Ishikawa (cell line): ENCODE measurements at regions not wholly inside any gene's neighbourhood (a gene's known extent, or its start where the extent isn't known, plus 50 kb on each side); places are given as distances from the start of the nearest gene placed in this dataset.

Experiments used
- CEBPB ChIP-seq: IDR thresholded peaks from 2 replicates; pipeline ENCODE4 v1.6.1; 2012
- CREB1 ChIP-seq: IDR thresholded peaks from 2 replicates; pipeline ENCODE4 v1.6.1; 2012; ENCODE audit warnings: low read depth
- EGR1 ChIP-seq: IDR thresholded peaks from 2 replicates; pipeline ENCODE4 v1.6.1; 2012
- EP300 ChIP-seq: IDR thresholded peaks from 2 replicates; pipeline ENCODE4 v1.6.1; 2012; ENCODE audit warnings: borderline replicate concordance
- FOXM1 ChIP-seq: IDR thresholded peaks from 2 replicates; pipeline ENCODE4 v1.6.1; 2012; ENCODE audit warnings: low read depth, borderline replicate concordance
- MAX ChIP-seq: IDR thresholded peaks from 2 replicates; pipeline ENCODE4 v1.6.1; 2012
- NFIC ChIP-seq: IDR thresholded peaks from 2 replicates; pipeline ENCODE4 v1.6.1; 2012
- RAD21 ChIP-seq: IDR thresholded peaks from 2 replicates; pipeline ENCODE4 v1.6.1; 2012; ENCODE audit warnings: low read depth
- REST ChIP-seq: IDR thresholded peaks from 2 replicates; pipeline ENCODE4 v1.6.1; 2012; ENCODE audit warnings: low read depth, mild to moderate bottlenecking
- TAF1 ChIP-seq: IDR thresholded peaks from 2 replicates; pipeline ENCODE4 v1.6.1; 2012; ENCODE audit warnings: low read depth, mild to moderate bottlenecking
- TCF12 ChIP-seq: IDR thresholded peaks from 2 replicates; pipeline ENCODE4 v1.6.1; 2012; ENCODE audit warnings: low read depth
- TEAD4 ChIP-seq: IDR thresholded peaks from 2 replicates; pipeline ENCODE4 v1.6.1; 2012
- USF1 ChIP-seq: IDR thresholded peaks from 2 replicates; pipeline ENCODE4 v1.6.1; 2012
- YY1 ChIP-seq: IDR thresholded peaks from 2 replicates; pipeline ENCODE4 v1.6.1; 2012; ENCODE audit warnings: low read depth
- ZBTB7A ChIP-seq: IDR thresholded peaks from 2 replicates; pipeline ENCODE4 v1.6.1; 2012; ENCODE audit warnings: low read depth

GRCh38 chr5:2249026-2249425, 366.3 kb upstream of the IRX4 start:
- TF ChIP-seq TCF12 (no peak), USF1 (no peak), CREB1 (no peak), RAD21 (no peak), EP300 (no peak), NFIC (no peak), ZBTB7A (no peak)

GRCh38 chr5:2242539-2242938, 359.8 kb upstream of the IRX4 start:
- TF ChIP-seq REST = no peak
- no peak for TF ChIP-seq EGR1
- TF ChIP-seq TAF1 = no peak
- TF ChIP-seq FOXM1 = no peak
- no peak for TF ChIP-seq MAX
- no peak for TF ChIP-seq NFIC
- no peak for TF ChIP-seq USF1
- no peak for TF ChIP-seq YY1
- TF ChIP-seq EP300 = no peak

GRCh38 chr5:2241842-2242241, 359.1 kb upstream of the IRX4 start:
- TF ChIP-seq TAF1 = no peak
- TF ChIP-seq NFIC = no peak
- TF ChIP-seq EP300 = no peak
- no peak for TF ChIP-seq TEAD4
- no peak for TF ChIP-seq REST
- TF ChIP-seq ZBTB7A = no peak
- no peak for TF ChIP-seq CREB1

GRCh38 chr5:2240118-2240904, 357.6 kb upstream of the IRX4 start:
- TF ChIP-seq TEAD4 (no peak), NFIC (no peak), EGR1 (no peak), REST (no peak), TAF1 (no peak), CEBPB (no peak), CREB1 (no peak), MAX (no peak), FOXM1 (no peak), USF1 (no peak), ZBTB7A (no peak), EP300 (no peak), RAD21 (no peak), YY1 (no peak), TCF12 (no peak)
